ENCODE measurements at regions not wholly inside any gene's neighbourhood (a gene's known extent, or its start where the extent isn't known, plus 50 kb on each side); places are given as distances from the start of the nearest gene placed in this dataset.

DNA sequence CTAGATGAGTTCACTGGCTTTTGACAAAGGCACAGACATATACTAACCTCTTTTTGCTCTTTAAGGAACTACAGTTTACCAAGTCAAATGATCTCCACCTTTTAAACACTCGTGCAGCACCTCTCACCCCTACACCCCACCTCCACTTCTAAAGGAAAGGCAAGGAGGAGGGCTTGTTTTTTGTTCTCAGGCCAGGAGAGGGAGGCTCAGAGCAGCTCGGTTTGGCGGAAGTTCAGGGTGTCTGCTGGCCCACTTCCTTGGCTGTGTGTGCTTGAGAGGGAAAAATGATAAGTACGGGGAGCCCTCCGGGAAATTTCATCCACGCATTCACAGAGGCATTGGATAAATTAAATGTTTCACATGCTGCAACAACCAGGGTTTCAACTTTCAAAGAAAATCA, 667.9 kb downstream of the BCL11A start:
- intact Hi-C loops (cut with DNase I), result no loop called here
- H3K36me3 ChIP-seq (ENCODE audit: insufficient read depth in 1 of 2, low read depth in 1 of 2), result no peaks in the 10 kb centered on the region
- TF ChIP-seq, protein P1, sequence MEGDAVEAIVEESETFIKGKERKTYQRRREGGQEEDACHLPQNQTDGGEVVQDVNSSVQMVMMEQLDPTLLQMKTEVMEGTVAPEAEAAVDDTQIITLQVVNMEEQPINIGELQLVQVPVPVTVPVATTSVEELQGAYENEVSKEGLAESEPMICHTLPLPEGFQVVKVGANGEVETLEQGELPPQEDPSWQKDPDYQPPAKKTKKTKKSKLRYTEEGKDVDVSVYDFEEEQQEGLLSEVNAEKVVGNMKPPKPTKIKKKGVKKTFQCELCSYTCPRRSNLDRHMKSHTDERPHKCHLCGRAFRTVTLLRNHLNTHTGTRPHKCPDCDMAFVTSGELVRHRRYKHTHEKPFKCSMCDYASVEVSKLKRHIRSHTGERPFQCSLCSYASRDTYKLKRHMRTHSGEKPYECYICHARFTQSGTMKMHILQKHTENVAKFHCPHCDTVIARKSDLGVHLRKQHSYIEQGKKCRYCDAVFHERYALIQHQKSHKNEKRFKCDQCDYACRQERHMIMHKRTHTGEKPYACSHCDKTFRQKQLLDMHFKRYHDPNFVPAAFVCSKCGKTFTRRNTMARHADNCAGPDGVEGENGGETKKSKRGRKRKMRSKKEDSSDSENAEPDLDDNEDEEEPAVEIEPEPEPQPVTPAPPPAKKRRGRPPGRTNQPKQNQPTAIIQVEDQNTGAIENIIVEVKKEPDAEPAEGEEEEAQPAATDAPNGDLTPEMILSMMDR (IDR thresholded peaks at IDR 0.05), result no peak
- DNase-seq, result no peak
- H3K27me3 ChIP-seq (ENCODE audit: insufficient read depth in 3 of 3, low read length in 2 of 3), result peaks cover 0 to 2% (median 0%) of the 10 kb centered on the region in 3 donors
- ATAC-seq, result no peak
- no peaks in the 10 kb centered on the region for H3K4me1 ChIP-seq
- H3K9me3 ChIP-seq, result no peaks in the 10 kb centered on the region
- H3K4me3 ChIP-seq, result no peak overlapping the region
- WGBS, 3 donors, result 20 to 26% (median 26%) methylated on average over 6 of the region's 6 CpGs
- no peak overlapping the region for H3K27ac ChIP-seq

DNA sequence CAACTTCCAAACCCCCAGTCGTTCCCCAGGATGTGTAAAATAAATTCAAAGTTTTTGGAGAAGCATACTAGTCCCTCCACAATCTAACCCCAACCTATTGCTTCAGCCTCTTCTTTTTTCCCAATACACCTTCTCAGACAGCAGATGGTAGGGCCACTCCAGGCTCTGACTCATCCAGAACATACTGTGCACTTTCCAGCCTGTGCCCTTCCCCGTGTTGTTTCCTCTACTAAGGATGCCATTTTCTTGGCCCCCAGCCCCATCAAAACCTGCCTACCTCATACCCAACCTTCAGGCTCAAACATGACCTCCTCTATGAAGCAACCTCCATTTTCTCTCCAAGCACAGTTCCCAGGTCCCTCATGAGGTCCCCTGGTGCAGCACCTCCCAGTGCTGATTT, 669.3 kb downstream of the BCL11A start:
- no peaks in the 10 kb centered on the region for H3K27me3 ChIP-seq (ENCODE audit: insufficient read depth in 3 of 3, low read length in 2 of 3)
- WGBS, 3 donors, result 59 to 77% (median 67%) methylated on average over 2 of the region's 2 CpGs
- intact Hi-C loops (cut with DNase I), result no loop called here

DNA sequence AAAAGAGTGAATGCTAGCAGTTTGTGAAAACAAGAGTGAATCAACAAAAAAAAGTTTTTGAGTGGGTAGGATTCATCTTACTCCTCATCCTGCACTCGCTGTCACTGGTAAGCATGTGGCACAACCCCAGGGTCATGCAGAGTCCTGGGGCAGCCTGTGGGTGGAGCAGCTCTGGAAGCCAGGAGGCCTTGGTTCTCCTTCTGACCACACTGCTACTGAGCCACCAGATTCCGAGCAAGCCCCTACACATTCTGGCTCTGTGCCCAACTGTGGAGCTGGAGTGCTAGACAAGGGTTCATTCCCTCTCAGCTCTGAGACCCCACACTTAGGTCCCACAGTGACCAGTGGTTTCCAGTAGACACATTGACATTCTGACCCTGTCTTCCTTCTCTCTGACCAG, 670.6 kb downstream of the BCL11A start:
- TF ChIP-seq, protein P1 (IDR thresholded peaks at IDR 0.05), result no peak
- ATAC-seq, result no peak
- Histone ChIP-seq H3K9me3 (no peaks in the 10 kb centered on the region), H3K27me3 (ENCODE audit: insufficient read depth in 3 of 3, low read length in 2 of 3) (no peaks in the 10 kb centered on the region), H3K4me1 (no peaks in the 10 kb centered on the region), H3K27ac (no peak overlapping the region), H3K36me3 (ENCODE audit: insufficient read depth in 1 of 2, low read depth in 1 of 2) (no peaks in the 10 kb centered on the region), H3K4me3 (no peak overlapping the region)
- no peak for DNase-seq
- intact Hi-C loops (cut with DNase I), result no loop called here
- WGBS, 3 donors, result 36 to 67% (median 56%) methylated on average over 2 of the region's 2 CpGs

More for the DNA sequence above, 669.3 kb downstream of the BCL11A start:
- TF ChIP-seq, protein P1 (IDR thresholded peaks at IDR 0.05), result no peak
- no peak for ATAC-seq
- H3K36me3 ChIP-seq (ENCODE audit: insufficient read depth in 1 of 2, low read depth in 1 of 2), result no peaks in the 10 kb centered on the region
- H3K9me3 ChIP-seq, result no peaks in the 10 kb centered on the region
- no peak overlapping the region for H3K4me3 ChIP-seq
- H3K27ac ChIP-seq, result no peak overlapping the region
- no peak for DNase-seq
- no peaks in the 10 kb centered on the region for H3K4me1 ChIP-seq

DNA sequence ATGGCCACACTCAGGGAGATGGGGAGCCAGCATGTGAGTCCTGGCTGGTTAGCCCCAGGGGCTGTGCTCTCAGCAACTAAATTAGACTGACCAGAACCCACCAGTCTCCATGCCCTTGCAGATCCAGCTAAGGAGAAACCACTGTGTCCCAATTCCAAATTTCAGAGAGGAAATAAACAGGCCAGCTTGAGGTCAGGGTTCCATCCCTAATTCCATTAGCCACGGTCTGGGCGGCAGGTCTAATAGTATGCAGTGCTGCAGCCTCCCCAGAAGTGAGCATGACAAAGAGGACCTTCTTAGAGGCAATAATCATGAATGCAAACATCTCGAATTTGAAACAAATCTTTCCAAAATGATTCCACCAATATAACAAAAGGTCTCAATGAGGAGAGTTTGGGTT, 671.2 kb downstream of the BCL11A start:
- TF ChIP-seq, protein P1 (IDR thresholded peaks at IDR 0.05), result no peak
- Histone ChIP-seq H3K9me3 (no peaks in the 10 kb centered on the region), H3K4me1 (no peaks in the 10 kb centered on the region), H3K27me3 (ENCODE audit: insufficient read depth in 3 of 3, low read length in 2 of 3) (no peaks in the 10 kb centered on the region), H3K36me3 (ENCODE audit: insufficient read depth in 1 of 2, low read depth in 1 of 2) (no peaks in the 10 kb centered on the region), H3K4me3 (no peak overlapping the region), H3K27ac (no peak overlapping the region)
- ATAC-seq, result no peak
- 42 to 55% (median 43%) methylated on average over 3 of the region's 3 CpGs for WGBS, 3 donors
- no peak for DNase-seq
- intact Hi-C loops (cut with DNase I), result no loop called here

DNA sequence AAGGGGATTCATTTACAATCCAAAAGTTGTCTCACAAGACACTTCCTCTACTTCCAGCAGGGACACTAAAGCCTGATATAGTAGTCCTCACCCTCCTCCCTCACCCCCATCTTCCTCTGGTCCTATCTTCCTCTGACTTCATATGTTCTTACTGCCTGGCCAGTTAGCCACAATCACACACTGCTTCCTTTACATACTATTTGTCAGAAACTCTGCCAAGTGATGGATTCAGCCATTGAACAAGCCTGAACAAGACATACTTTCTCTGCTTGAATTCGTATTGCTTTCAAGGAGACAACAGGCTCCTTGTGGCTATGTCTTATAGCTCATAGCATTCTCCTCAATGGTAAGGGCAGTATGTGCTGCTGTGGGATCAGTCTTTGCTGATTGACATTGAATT, 672.2 kb downstream of the BCL11A start:
- DNase-seq (no peak), ATAC-seq (no peak)
- Histone ChIP-seq H3K27ac (no peak overlapping the region), H3K36me3 (ENCODE audit: insufficient read depth in 1 of 2, low read depth in 1 of 2) (no peaks in the 10 kb centered on the region), H3K4me3 (no peak overlapping the region), H3K9me3 (no peaks in the 10 kb centered on the region), H3K27me3 (ENCODE audit: insufficient read depth in 3 of 3, low read length in 2 of 3) (no peaks in the 10 kb centered on the region), H3K4me1 (no peaks in the 10 kb centered on the region)
- intact Hi-C loops (cut with DNase I), result no loop called here
- WGBS, 3 donors, result 80 to 94% (median 86%) methylated on average over 1 of the region's 1 CpG
- TF ChIP-seq, protein P1 (IDR thresholded peaks at IDR 0.05), result no peak
